ENCODE measurements at regions not wholly inside any gene's neighbourhood (a gene's known extent, or its start where the extent isn't known, plus 50 kb on each side); places are given as distances from the start of the nearest gene placed in this dataset.
A peak's percentile ranks its signal among the peaks of the same experiment; 100 is the strongest.

GRCh38 chr6:11912420-11912819 is 99.7 kb upstream of the HIVEP1 start:
- no peak overlapping the region for H3K4me3 ChIP-seq (ENCODE audit: low read depth, low read length)
- ChIA-PET CTCF (no interaction called here), POLR2A (no interaction called here)
- no peaks in the 10 kb centered on the region for H3K27me3 ChIP-seq (ENCODE audit: control insufficient read depth, insufficient read depth, low read length)
- DNase-seq (ENCODE audit: low read depth) = no peak
- H3K36me3 ChIP-seq (ENCODE audit: control insufficient read depth, insufficient read depth, low read length) = no peaks in the 10 kb centered on the region
- no peak for TF ChIP-seq CTCF (IDR thresholded peaks at IDR 0.05; ENCODE audit: insufficient read depth, low read depth, low read length)

GRCh38 chr6:11911538-11911937 is 100.6 kb upstream of the HIVEP1 start:
- H3K27me3 ChIP-seq (ENCODE audit: control insufficient read depth, insufficient read depth, low read length) = no peaks in the 10 kb centered on the region
- POLR2A ChIA-PET = no interaction called here
- TF ChIP-seq CTCF (IDR thresholded peaks at IDR 0.05; ENCODE audit: insufficient read depth, low read depth, low read length) = no peak
- CTCF ChIA-PET = no interaction called here
- H3K36me3 ChIP-seq (ENCODE audit: control insufficient read depth, insufficient read depth, low read length) = no peaks in the 10 kb centered on the region
- H3K4me3 ChIP-seq (ENCODE audit: low read depth, low read length) = no peak overlapping the region
- DNase-seq (ENCODE audit: low read depth) = peak; percentile 42

- no peak for TF ChIP-seq CTCF (IDR thresholded peaks at IDR 0.05; ENCODE audit: insufficient read depth, low read depth, low read length)
- Histone ChIP-seq H3K27me3 (ENCODE audit: control insufficient read depth, insufficient read depth, low read length) (no peaks in the 10 kb centered on the region), H3K36me3 (ENCODE audit: control insufficient read depth, insufficient read depth, low read length) (no peaks in the 10 kb centered on the region), H3K4me3 (ENCODE audit: low read depth, low read length) (no peak overlapping the region)
- CTCF ChIA-PET = no interaction called here
- POLR2A ChIA-PET = no interaction called here
- peak; percentile 44 for DNase-seq (ENCODE audit: low read depth)
Observed at GRCh38 chr6:11909696-11910132, 102.4 kb upstream of the HIVEP1 start.

- Histone ChIP-seq H3K4me3 (ENCODE audit: low read depth, low read length) (no peak overlapping the region), H3K36me3 (ENCODE audit: control insufficient read depth, insufficient read depth, low read length) (no peaks in the 10 kb centered on the region), H3K27me3 (ENCODE audit: control insufficient read depth, insufficient read depth, low read length) (no peaks in the 10 kb centered on the region)
- POLR2A ChIA-PET = no interaction called here
- no peak for DNase-seq (ENCODE audit: low read depth)
- TF ChIP-seq CTCF (IDR thresholded peaks at IDR 0.05; ENCODE audit: insufficient read depth, low read depth, low read length) = no peak
- CTCF ChIA-PET = no interaction called here
Observed at GRCh38 chr6:11908436-11909105, 103.5 kb upstream of the HIVEP1 start.

- ChIA-PET CTCF (no interaction called here), POLR2A (no interaction called here)
- no peaks in the 10 kb centered on the region for H3K36me3 ChIP-seq (ENCODE audit: control insufficient read depth, insufficient read depth, low read length)
- H3K4me3 ChIP-seq (ENCODE audit: low read depth, low read length) = no peak overlapping the region
- TF ChIP-seq CTCF (IDR thresholded peaks at IDR 0.05; ENCODE audit: insufficient read depth, low read depth, low read length) = no peak
- H3K27me3 ChIP-seq (ENCODE audit: control insufficient read depth, insufficient read depth, low read length) = no peaks in the 10 kb centered on the region
- DNase-seq (ENCODE audit: low read depth) = no peak
Observed at GRCh38 chr6:11903645-11904044, 108.5 kb upstream of the HIVEP1 start.

All from BJ (cell line).